Naive B cell (primary cell): ENCODE measurements at regions not wholly inside any gene's neighbourhood (a gene's known extent, or its start where the extent isn't known, plus 50 kb on each side); places are given as distances from the start of the nearest gene placed in this dataset.

ENCODE experiments used
- ATAC-seq, 2 donors: fragments of 150-1000 bp; cut with Tn5 transposase; 2 replicates each; pipeline ENCODE4 v1.10.0; 2021; ENCODE audit warnings: low read depth in 2 of 2, mild to moderate bottlenecking in 2 of 2, moderate library complexity in 2 of 2
- DNase-seq: peaks from one replicate; pipeline ENCODE4 v3.0.0; 2022
- H3K27ac Mint-ChIP-seq, 6 donors: one replicate each; pipeline ENCODE4 v1.8.0; 2020 to 2022; ENCODE audit warnings: mild to moderate bottlenecking in 6 of 6, mixed read lengths in 6 of 6, moderate library complexity in 5 of 6, inconsistent platforms in 2 of 6
- H3K27me3 Mint-ChIP-seq, 3 donors: one replicate each; pipeline ENCODE4 v1.8.0; 2021 to 2022; ENCODE audit warnings: mixed read lengths in 3 of 3, mild to moderate bottlenecking in 1 of 3
- H3K36me3 Mint-ChIP-seq, 2 donors: one replicate each; pipeline ENCODE4 v1.8.0; 2020 to 2022; ENCODE audit warnings: mixed read lengths in 2 of 2, inconsistent platforms in 1 of 2, mild to moderate bottlenecking in 1 of 2
- H3K4me1 Mint-ChIP-seq, 3 donors: one replicate each; pipeline ENCODE4 v1.8.0; 2020 to 2022; ENCODE audit warnings: mixed read lengths in 3 of 3, inconsistent platforms in 1 of 3, mild to moderate bottlenecking in 1 of 3, moderate library complexity in 1 of 3
- H3K4me3 Mint-ChIP-seq, 8 donors: one replicate each; pipeline ENCODE4 v1.8.0; 2020 to 2022; ENCODE audit warnings: mild to moderate bottlenecking in 8 of 8, mixed read lengths in 8 of 8, moderate library complexity in 8 of 8, inconsistent platforms in 2 of 8
- H3K9me3 Mint-ChIP-seq, 7 donors: one replicate each; pipeline ENCODE4 v1.8.0; 2020 to 2022; ENCODE audit warnings: mixed read lengths in 7 of 7, mild to moderate bottlenecking in 5 of 7, inconsistent platforms in 2 of 7, moderate library complexity in 1 of 7

DNA sequence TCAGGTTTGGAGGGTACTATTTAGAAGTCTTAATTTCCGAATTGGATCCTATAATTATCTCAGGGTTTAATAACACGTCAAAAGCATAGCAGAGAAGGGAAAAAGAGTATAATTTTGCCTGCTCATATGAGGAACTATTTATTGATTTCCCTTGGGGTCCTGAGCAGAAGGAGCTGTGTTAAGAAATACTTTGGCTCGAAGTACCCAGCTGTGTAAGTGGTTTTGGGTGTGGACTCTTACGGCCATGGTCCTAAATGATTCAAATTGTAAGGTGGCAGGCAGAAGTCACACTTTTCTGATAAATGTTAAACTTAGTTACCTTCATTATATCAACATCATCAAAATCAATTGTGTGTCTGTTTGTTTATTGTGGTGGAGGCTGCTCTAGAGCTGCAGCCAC is 190.4 kb downstream of the MTRR start:
- Mint-ChIP-seq H3K27ac (no peak overlapping the region), H3K4me1 (peaks cover 0 to 16% (median 7%) of the 10 kb centered on the region in 3 donors), H3K27me3 (peaks cover 0 to 5% (median 4%) of the 10 kb centered on the region in 3 donors), H3K9me3 (peaks cover 0 to 3% (median 0%) of the 10 kb centered on the region in 7 donors), H3K4me3 (peak overlapping the region in 1 of 8 donors; percentile 22), H3K36me3 (no peaks in the 10 kb centered on the region)
- ATAC-seq, result no peak
- DNase-seq, result no peak

DNA sequence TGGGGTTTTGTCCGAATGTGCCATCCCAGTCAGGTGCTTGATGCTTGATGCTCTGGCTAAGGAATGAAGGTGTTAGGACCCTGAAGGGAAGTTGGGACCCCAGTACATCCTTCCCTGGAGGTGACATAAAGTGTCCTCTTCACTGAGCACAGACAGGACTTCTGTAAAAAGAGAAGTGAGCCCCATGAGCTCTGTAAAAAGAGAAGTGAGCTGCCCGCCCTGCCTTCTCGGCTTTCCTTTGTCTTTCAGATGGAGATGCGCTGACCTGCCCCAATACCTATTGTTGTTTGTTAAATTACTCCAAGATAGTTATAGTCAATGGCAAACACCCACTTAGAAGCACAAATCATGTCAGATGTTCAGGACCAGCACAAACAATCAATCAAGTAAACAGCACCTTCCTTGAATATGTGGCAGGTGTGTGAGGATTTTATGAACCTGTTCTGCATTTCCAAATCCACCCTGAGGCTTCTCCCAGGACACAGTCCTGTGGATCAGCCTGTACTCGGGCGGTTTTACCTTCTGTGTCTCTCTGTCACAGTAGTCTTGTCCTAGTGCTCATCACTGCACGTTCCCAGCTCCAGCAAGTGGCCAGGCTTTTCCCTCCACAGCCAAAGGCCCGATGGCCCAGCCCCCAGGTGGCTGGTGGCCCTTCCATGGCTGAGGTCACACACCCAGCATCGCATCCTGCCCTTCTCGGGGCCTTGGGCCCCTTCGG is 191.4 kb downstream of the MTRR start:
- H3K27ac Mint-ChIP-seq, result peak overlapping the region in 1 of 6 donors; percentile 22
- H3K4me3 Mint-ChIP-seq, result peak overlapping the region in 3 of 8 donors; percentile 15 to 57 (median 30)
- ATAC-seq (peak; percentile 58 to 67), DNase-seq (no peak)
- no peaks in the 10 kb centered on the region for H3K36me3 Mint-ChIP-seq
- H3K4me1 Mint-ChIP-seq, result peaks cover 0 to 16% (median 7%) of the 10 kb centered on the region in 3 donors
- H3K27me3 Mint-ChIP-seq, result peaks cover 0 to 5% (median 4%) of the 10 kb centered on the region in 3 donors
- H3K9me3 Mint-ChIP-seq, result peaks cover 0 to 3% (median 0%) of the 10 kb centered on the region in 7 donors

DNA sequence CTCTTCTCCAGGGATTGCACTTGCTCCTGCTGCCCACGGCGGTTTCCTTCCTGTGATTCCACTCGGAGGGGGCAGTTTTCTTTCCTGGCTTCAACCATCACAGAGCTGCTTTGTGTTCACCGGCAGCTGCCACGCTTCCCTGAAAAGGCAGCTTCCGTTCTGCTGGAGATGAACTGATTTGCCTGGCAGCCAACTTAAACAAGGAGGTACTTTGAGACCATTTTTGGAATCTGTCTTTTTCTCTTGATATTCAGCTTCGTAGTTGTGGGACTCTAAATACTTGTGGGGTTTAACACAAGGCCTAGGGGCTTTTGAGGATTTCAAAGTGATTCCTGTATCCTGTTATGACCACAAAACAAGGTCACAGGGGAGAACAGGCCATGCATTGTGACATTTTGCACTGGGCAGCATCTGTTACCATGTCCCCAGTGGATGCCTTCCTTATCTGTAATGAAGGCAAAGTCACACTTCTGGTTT is 192.0 kb downstream of the MTRR start:
- ATAC-seq, result no peak
- H3K4me3 Mint-ChIP-seq, result peak overlapping the region in 1 of 8 donors; percentile 16
- peaks cover 0 to 5% (median 4%) of the 10 kb centered on the region in 3 donors for H3K27me3 Mint-ChIP-seq
- DNase-seq, result no peak
- H3K27ac Mint-ChIP-seq, result no peak overlapping the region
- peaks cover 0 to 16% (median 7%) of the 10 kb centered on the region in 3 donors for H3K4me1 Mint-ChIP-seq
- no peaks in the 10 kb centered on the region for H3K36me3 Mint-ChIP-seq
- H3K9me3 Mint-ChIP-seq, result peaks cover 0 to 4% (median 0%) of the 10 kb centered on the region in 7 donors

DNA sequence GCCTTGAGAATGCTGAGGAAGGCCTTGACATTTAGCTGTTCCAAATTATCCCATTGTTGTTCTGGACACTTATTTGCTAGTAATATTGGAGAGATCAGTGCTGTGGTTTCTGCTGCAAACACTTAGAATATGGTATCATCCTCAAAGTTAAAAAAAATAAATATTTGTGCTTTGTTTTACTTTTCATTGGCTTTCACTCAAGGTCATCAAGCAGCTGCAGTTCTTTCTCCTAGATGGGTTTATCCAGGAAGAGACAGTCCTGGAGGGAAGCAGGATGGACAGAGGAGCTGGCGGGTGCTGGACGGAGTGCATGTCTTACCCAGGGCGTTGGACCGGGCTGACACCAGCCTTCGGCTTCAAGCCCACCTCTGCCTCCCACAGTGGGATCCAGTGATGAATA is 193.6 kb downstream of the MTRR start:
- no peak overlapping the region for H3K27ac Mint-ChIP-seq
- DNase-seq, result no peak
- no peaks in the 10 kb centered on the region for H3K36me3 Mint-ChIP-seq
- ATAC-seq, result no peak
- peaks cover 0 to 5% (median 4%) of the 10 kb centered on the region in 3 donors for H3K27me3 Mint-ChIP-seq
- peaks cover 0 to 4% (median 0%) of the 10 kb centered on the region in 7 donors for H3K9me3 Mint-ChIP-seq
- no peak overlapping the region for H3K4me3 Mint-ChIP-seq
- peaks cover 0 to 16% (median 7%) of the 10 kb centered on the region in 3 donors for H3K4me1 Mint-ChIP-seq

DNA sequence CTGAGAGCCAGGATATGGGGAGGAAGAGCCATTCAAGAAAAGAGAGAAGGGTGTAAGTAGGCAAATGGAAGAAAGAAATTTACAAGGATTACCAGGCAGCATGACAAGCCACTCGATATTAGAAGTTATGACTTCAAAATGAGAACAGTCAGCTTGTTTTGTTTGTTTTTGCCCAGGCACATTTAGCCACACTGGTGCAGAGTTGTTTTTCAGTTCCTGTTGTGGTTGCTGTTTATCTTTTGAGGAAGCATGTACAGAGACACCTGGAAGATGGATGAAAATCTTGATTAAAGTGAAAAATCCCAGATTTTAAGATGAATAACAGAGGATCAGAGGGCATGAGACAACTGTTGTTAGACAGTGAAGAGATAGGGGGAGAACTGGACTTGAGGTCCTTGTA is 199.1 kb downstream of the MTRR start:
- H3K4me3 Mint-ChIP-seq, result no peak overlapping the region
- no peaks in the 10 kb centered on the region for H3K36me3 Mint-ChIP-seq
- peaks cover 0 to 4% (median 0%) of the 10 kb centered on the region in 7 donors for H3K9me3 Mint-ChIP-seq
- H3K27ac Mint-ChIP-seq, result no peak overlapping the region
- no peaks in the 10 kb centered on the region for H3K4me1 Mint-ChIP-seq
- no peak for ATAC-seq
- DNase-seq, result no peak
- H3K27me3 Mint-ChIP-seq, result peaks cover 0 to 5% (median 0%) of the 10 kb centered on the region in 3 donors

DNA sequence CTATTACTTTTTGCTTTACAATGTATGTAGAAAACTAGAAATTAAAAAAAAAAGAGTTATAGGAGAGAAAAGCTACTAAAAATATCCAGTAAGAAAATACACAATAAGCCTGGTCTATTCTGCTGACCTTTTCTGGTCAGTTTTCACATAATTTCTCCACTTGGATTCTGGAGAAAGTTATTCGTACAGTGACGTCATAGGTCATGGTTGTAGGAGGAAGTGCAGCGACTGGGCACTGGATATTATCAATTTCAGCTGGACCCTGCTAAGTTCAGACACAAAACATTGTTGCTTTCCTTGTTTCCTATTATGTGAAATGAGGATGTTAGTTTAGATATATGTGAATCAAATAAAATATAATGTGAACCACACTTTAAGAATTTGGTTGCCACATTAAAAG is 201.2 kb downstream of the MTRR start:
- ATAC-seq (no peak), DNase-seq (no peak)
- Mint-ChIP-seq H3K9me3 (peaks cover 0 to 2% (median 0%) of the 10 kb centered on the region in 7 donors), H3K27me3 (no peaks in the 10 kb centered on the region), H3K4me1 (no peaks in the 10 kb centered on the region), H3K36me3 (no peaks in the 10 kb centered on the region), H3K4me3 (no peak overlapping the region), H3K27ac (no peak overlapping the region)

DNA sequence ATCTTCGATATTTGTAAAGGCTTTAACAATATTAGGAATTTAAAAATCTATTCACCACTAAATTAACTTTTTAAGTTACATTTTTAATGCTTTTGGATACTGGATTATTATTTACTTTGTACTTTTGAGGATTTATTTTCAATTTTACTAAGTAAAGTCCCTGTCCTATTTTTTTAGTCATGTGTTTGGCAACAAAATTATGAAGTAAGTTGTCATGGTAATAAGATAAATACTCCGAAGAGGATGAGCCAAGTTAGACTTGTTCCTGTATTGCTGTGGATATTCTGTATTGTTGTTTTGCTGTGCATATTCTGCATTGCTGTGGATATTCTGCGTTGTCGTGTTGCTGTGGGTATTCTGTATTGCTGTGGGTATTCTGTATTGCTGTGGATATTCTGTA is 210.1 kb downstream of the MTRR start:
- DNase-seq (no peak), ATAC-seq (no peak)
- no peaks in the 10 kb centered on the region for H3K36me3 Mint-ChIP-seq
- no peak overlapping the region for H3K27ac Mint-ChIP-seq
- no peak overlapping the region for H3K4me3 Mint-ChIP-seq
- no peaks in the 10 kb centered on the region for H3K4me1 Mint-ChIP-seq
- H3K27me3 Mint-ChIP-seq, result no peaks in the 10 kb centered on the region
- peaks cover 0 to 5% (median 2%) of the 10 kb centered on the region in 7 donors for H3K9me3 Mint-ChIP-seq

DNA sequence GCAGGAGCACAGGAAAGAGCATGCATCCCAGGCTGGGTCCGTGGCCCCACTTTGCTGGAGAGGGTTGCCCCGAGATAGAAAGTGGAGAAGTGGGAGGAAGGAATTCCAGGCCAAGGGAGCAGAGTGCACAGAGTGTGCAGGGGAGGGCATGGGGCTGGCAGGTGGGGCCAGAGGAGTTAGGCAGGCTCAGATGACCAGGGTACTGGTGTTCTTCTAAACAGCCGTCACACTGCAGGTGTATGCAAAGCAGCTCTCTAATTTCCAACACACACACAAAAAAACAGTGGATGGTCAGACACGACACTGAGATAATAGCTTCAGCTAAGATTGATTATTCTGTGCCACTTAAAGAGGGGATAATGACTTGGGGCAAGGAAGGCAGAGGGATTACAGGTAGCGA is 212.2 kb downstream of the MTRR start:
- Mint-ChIP-seq H3K4me1 (no peaks in the 10 kb centered on the region), H3K27me3 (no peaks in the 10 kb centered on the region), H3K36me3 (no peaks in the 10 kb centered on the region), H3K27ac (no peak overlapping the region), H3K9me3 (peaks cover 0 to 5% (median 3%) of the 10 kb centered on the region in 7 donors), H3K4me3 (peak overlapping the region in 1 of 8 donors; percentile 4)
- DNase-seq (no peak), ATAC-seq (no peak)

DNA sequence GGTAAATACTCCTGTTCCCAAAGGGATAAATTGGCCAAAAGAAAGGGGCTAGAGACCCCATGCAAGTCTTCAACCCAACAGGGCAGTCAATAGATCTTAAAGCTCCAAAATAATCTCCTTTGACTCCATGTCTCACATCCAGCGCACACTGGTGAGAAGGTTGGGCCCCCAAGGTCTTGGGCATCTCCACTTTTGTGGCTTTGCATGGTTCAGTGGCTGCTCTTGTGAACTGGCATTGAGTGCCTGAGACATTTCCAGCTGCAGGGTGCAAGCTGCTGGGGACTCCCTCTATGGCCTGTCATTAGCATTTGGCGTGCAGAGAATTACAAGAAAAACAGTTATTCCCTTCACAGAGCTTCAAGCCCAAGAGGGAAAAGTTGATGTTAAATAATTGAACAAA is 224.7 kb downstream of the MTRR start:
- ATAC-seq, result no peak
- Mint-ChIP-seq H3K27me3 (peaks cover 0 to 2% (median 0%) of the 10 kb centered on the region in 3 donors), H3K27ac (no peak overlapping the region), H3K4me1 (no peaks in the 10 kb centered on the region), H3K9me3 (peaks cover 4 to 18% (median 5%) of the 10 kb centered on the region in 7 donors), H3K4me3 (no peak overlapping the region), H3K36me3 (no peaks in the 10 kb centered on the region)
- DNase-seq, result no peak

DNA sequence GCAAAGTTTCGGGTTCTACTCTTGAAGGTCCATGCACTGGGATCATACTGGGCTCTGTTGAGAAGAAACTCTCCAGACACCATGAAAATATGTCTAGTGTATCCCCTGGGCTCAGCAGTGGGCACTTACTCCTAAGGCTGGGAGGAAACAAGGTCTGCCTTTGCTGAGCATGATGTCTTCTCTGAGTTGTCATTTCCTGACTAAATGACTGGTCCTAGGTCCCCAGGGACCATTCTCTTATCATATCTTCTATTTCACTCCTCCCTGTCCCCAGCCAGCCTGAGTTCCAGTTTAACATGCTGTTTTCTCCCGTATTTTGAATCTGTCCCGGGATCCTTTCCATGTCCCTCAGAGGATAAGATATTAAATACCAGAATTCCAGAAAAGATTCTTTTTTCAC is 225.4 kb downstream of the MTRR start:
- no peak for ATAC-seq
- H3K27ac Mint-ChIP-seq, result no peak overlapping the region
- H3K9me3 Mint-ChIP-seq, result peaks cover 3 to 18% (median 5%) of the 10 kb centered on the region in 7 donors

DNA sequence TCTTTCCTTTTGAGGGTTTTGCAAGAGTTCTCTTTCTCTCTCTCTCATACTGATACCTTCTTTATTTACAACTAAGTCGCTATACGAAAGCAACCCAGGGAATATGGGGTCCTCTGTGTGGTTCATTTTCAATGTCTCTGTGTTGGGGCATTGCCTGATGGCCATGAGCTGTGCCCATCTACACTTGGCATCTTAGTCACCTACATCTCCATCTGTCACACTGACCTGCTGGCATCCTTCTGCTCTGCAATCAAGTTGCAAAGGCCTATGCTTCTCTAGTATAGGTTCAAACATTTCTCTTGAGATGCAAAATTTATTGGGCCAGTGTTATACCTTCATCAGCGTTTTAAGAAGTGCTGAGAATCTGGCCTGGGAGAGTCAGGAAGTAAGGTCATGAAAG is 228.2 kb downstream of the MTRR start:
- no peaks in the 10 kb centered on the region for H3K4me1 Mint-ChIP-seq
- H3K27ac Mint-ChIP-seq, result no peak overlapping the region
- no peaks in the 10 kb centered on the region for H3K27me3 Mint-ChIP-seq
- no peaks in the 10 kb centered on the region for H3K36me3 Mint-ChIP-seq
- DNase-seq, result no peak
- peaks cover 0 to 11% (median 2%) of the 10 kb centered on the region in 7 donors for H3K9me3 Mint-ChIP-seq
- ATAC-seq, result no peak
- H3K4me3 Mint-ChIP-seq, result no peak overlapping the region

More for the DNA sequence above, 225.4 kb downstream of the MTRR start:
- no peak overlapping the region for H3K4me3 Mint-ChIP-seq
- no peaks in the 10 kb centered on the region for H3K36me3 Mint-ChIP-seq
- no peaks in the 10 kb centered on the region for H3K27me3 Mint-ChIP-seq
- no peak for DNase-seq
- no peaks in the 10 kb centered on the region for H3K4me1 Mint-ChIP-seq

DNA sequence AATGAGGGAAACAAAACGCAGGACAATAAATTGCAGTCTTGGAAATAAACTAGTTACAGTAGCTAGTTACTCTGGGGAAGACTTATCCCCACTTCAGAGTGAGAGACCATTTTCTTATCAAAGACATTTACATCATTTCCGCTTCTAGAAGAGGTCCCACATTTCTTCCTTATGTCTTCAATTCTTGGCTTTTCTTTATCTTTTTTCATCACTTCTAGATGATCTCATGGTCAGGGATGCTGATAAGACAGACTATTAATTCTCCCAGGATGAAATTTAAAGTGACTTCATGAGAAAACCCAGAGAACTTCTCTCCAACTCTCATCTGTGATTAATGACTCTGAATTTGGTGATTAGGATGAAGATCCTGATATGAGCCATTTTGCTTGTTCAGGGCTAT is 229.1 kb downstream of the MTRR start:
- Mint-ChIP-seq H3K36me3 (no peaks in the 10 kb centered on the region), H3K4me1 (no peaks in the 10 kb centered on the region), H3K27me3 (no peaks in the 10 kb centered on the region), H3K4me3 (no peak overlapping the region), H3K9me3 (peaks cover 0 to 11% (median 2%) of the 10 kb centered on the region in 7 donors), H3K27ac (no peak overlapping the region)
- DNase-seq, result no peak
- no peak for ATAC-seq

DNA sequence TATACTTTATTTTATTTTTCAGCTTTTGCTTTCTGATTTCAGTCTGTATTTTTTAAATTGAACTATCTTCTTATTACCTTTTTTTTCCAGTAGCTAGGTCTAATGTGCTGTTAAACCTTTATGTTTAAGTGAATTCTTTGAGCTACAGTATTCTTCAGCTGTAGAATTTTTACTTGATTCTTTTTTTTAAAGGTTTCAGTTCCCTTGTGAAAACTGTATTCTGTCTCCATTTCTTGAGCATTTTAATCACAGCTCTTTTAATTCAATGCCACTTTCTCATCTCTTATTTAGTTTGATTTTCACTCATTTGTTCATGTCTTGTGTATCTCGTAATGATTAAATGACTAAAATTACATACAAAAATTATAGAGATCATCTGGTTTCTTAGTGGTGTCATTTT is 233.8 kb downstream of the MTRR start:
- H3K27ac Mint-ChIP-seq, result no peak overlapping the region
- no peak overlapping the region for H3K4me3 Mint-ChIP-seq

DNA sequence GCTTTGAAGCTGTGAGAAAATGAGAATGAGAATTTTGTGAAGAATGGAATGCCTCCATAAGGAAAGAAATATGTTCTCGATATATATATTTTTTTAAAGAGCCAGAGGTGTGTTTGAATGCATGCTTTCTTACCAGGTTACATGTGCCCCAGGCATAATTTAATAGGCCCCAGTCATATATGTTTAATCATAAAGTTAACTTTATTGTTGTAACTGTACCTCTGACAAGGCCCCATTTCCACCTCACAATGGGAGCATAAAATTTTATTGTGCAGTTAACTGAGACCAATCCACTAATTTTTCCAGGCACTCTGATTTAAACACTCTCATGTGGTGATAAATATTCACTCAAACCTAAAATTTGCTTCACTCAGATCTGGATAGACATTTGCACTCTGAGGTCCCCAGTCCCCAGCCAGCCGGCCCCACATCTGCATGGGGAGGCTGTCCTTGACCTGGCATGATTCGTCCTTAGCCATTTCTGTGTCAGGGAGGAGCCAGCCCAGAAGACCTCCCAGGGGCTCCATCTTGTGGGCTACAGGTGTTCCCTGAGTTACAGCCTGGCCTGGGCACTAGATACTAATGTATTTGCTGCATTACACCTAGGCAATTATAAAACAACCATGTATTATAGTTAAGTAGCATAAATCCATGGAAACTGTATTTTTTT is 245.8 kb downstream of the MTRR start:
- DNase-seq (no peak), ATAC-seq (no peak)
- Mint-ChIP-seq H3K9me3 (no peaks in the 10 kb centered on the region), H3K27ac (peak overlapping the region in 1 of 6 donors; percentile 51), H3K36me3 (no peaks in the 10 kb centered on the region), H3K27me3 (no peaks in the 10 kb centered on the region), H3K4me3 (no peak overlapping the region), H3K4me1 (no peaks in the 10 kb centered on the region)

More for the DNA sequence above, 233.8 kb downstream of the MTRR start:
- ATAC-seq (no peak), DNase-seq (no peak)
- no peaks in the 10 kb centered on the region for H3K27me3 Mint-ChIP-seq
- H3K36me3 Mint-ChIP-seq, result no peaks in the 10 kb centered on the region
- peaks cover 0 to 5% (median 0%) of the 10 kb centered on the region in 3 donors for H3K4me1 Mint-ChIP-seq
- H3K9me3 Mint-ChIP-seq, result peaks cover 0 to 5% (median 0%) of the 10 kb centered on the region in 7 donors
